ENCODE measurements at regions not wholly inside any gene's neighbourhood (a gene's known extent, or its start where the extent isn't known, plus 50 kb on each side); places are given as distances from the start of the nearest gene placed in this dataset.
"Not testable (repeated sequence)": the region's sequence is repeated elsewhere in the genome, so short reads cannot be mapped to it uniquely, and the experiment has no call there.

- TF ChIP-seq CTCF (IDR thresholded peaks at IDR 0.05; ENCODE audit: low read depth, low read length, missing control alignments) = peak; percentile 1
- not testable (repeated sequence) for H3K4me3 ChIP-seq (ENCODE audit: low read depth, low read length); DNase-seq (ENCODE audit: low read depth)
These were observed 164.4 kb downstream of the CWH43 start for GRCh38 chr4:49150351-49151083.

GRCh38 chr4:49153011-49153410 lies 166.9 kb downstream of the CWH43 start:
- H3K4me3 ChIP-seq (ENCODE audit: low read depth, low read length); DNase-seq (ENCODE audit: low read depth): not testable (repeated sequence)

GRCh38 chr4:49154308-49155103 lies 168.4 kb downstream of the CWH43 start:
- peak; percentile 25 for DNase-seq (ENCODE audit: low read depth)
- H3K4me3 ChIP-seq (ENCODE audit: low read depth, low read length) = not testable (repeated sequence)

- DNase-seq (ENCODE audit: low read depth); H3K4me3 ChIP-seq (ENCODE audit: low read depth, low read length): not testable (repeated sequence)
These were observed 169.2 kb downstream of the CWH43 start for GRCh38 chr4:49155270-49155669.

GRCh38 chr4:49156309-49156708 lies 170.2 kb downstream of the CWH43 start:
- DNase-seq (ENCODE audit: low read depth); H3K4me3 ChIP-seq (ENCODE audit: low read depth, low read length): not testable (repeated sequence)

GRCh38 chr4:49157630-49158029 lies 171.6 kb downstream of the CWH43 start:
- H3K4me3 ChIP-seq (ENCODE audit: low read depth, low read length) = not testable (repeated sequence)

GRCh38 chr4:49161111-49161541 lies 175.1 kb downstream of the CWH43 start:
- not testable (repeated sequence) for DNase-seq (ENCODE audit: low read depth); H3K4me3 ChIP-seq (ENCODE audit: low read depth, low read length)

More at GRCh38 chr4:49157630-49158029, 171.6 kb downstream of the CWH43 start:
- not testable (repeated sequence) for DNase-seq (ENCODE audit: low read depth)

- not testable (repeated sequence) for H3K4me3 ChIP-seq (ENCODE audit: low read depth, low read length); DNase-seq (ENCODE audit: low read depth)
These were observed 178.8 kb downstream of the CWH43 start for GRCh38 chr4:49164916-49165315.

- not testable (repeated sequence) for DNase-seq (ENCODE audit: low read depth); H3K4me3 ChIP-seq (ENCODE audit: low read depth, low read length)
These were observed 191.8 kb downstream of the CWH43 start for GRCh38 chr4:49177847-49178246.

- DNase-seq (ENCODE audit: low read depth) = not testable (repeated sequence)
These were observed 195.0 kb downstream of the CWH43 start for GRCh38 chr4:49181088-49181487.

GRCh38 chr4:49211396-49212194 lies 225.5 kb downstream of the CWH43 start:
- DNase-seq (ENCODE audit: low read depth); H3K4me3 ChIP-seq (ENCODE audit: low read depth, low read length): not testable (repeated sequence)

More at GRCh38 chr4:49181088-49181487, 195.0 kb downstream of the CWH43 start:
- not testable (repeated sequence) for H3K4me3 ChIP-seq (ENCODE audit: low read depth, low read length)

- not testable (repeated sequence) for H3K4me3 ChIP-seq (ENCODE audit: low read depth, low read length); DNase-seq (ENCODE audit: low read depth)
These were observed 227.2 kb downstream of the CWH43 start for GRCh38 chr4:49213250-49213649.

GRCh38 chr4:49213750-49214149 lies 227.7 kb downstream of the CWH43 start:
- H3K4me3 ChIP-seq (ENCODE audit: low read depth, low read length); DNase-seq (ENCODE audit: low read depth): not testable (repeated sequence)

GRCh38 chr4:49214453-49215081 lies 228.5 kb downstream of the CWH43 start:
- not testable (repeated sequence) for H3K4me3 ChIP-seq (ENCODE audit: low read depth, low read length); DNase-seq (ENCODE audit: low read depth)

GRCh38 chr4:49215082-49215479 lies 229.0 kb downstream of the CWH43 start:
- not testable (repeated sequence) for H3K4me3 ChIP-seq (ENCODE audit: low read depth, low read length); DNase-seq (ENCODE audit: low read depth)

- H3K4me3 ChIP-seq (ENCODE audit: low read depth, low read length); DNase-seq (ENCODE audit: low read depth): not testable (repeated sequence)
These were observed 230.5 kb downstream of the CWH43 start for GRCh38 chr4:49216606-49217005.
